HuH-7.5 (cell line): ENCODE measurements at regions not wholly inside any gene's neighbourhood (a gene's known extent, or its start where the extent isn't known, plus 50 kb on each side); places are given as distances from the start of the nearest gene placed in this dataset.

ENCODE experiments used
- DNase-seq: peaks from one replicate; pipeline ENCODE4 v3.0.0; 2011; ENCODE audit warnings: low spot score

DNA sequence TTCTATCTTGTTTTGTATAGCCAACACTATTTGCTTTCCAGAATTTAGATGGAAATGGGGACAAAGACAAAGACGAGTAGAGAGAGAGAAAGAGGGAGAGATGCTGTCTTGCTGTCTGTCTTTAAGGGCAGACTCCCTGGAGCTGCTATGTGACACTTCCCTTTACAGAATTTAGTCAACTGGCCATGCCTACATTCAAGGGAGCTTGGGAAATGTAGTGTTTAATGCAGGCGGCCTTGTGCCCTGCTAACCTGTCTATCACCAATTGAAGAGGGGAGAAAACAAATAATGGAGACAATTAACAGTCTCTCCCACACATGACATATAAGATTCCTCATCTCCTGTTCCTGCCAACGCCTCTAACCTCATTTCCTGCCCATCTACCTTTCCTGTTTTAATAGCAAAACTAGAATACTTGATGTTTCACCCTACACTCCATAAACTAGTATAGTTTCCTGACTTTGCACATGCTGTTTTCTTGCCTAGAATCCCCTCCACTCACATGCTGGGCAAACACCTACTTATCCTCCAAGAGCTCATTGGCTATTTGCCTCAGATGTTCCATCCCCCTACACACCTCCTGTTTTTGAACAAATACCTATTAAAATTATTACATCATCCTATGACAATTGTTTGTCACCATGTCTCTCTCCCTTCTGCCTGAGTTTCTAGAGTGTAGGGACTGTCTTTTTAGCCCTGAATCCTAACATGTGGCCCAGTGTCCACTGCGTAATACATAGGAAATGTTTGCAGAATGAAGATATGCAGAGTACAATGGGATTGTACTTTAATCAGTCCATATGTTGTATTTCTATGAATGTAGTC, 117.2 kb downstream of the SLC25A24 start:
- DNase-seq = no peak

DNA sequence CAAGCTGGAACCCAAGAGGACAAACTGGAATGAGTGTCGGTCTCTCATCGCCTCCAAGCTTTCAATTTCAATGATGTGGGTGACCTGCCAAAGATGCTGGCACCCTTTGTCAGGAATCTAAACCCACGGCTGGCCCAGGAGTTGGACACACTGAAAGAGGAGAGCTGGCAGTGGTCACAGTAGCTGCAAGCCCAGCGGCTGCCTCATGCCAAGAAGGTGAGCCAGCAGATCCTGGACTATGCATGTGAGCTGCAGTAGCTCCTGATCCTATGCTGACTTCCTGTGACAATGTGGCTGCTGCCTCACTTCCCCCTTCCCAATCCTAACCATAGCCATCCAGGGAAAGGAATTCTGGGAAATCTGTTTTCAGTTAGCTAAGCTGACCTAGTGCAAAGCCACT, 117.0 kb upstream of the VAV3 start:
- no peak for DNase-seq

DNA sequence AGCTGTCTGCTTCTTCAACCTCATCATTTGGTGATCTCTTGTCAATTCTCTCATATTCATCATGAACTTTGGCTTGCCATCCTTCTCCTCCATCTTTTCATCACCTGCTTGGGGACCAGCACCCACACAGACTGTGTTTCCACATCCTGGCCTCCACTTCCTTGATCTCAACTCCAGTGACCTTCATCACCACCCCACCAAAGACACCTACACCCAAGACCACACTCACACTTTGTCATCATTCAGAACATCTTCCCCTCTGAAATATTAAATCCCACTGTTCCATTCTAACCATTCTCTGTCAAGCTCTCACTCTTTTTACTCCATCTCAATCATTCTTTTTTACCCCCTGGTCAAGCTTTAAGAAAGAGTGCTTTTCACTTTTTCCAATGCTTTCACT, 115.5 kb upstream of the VAV3 start:
- no peak for DNase-seq

DNA sequence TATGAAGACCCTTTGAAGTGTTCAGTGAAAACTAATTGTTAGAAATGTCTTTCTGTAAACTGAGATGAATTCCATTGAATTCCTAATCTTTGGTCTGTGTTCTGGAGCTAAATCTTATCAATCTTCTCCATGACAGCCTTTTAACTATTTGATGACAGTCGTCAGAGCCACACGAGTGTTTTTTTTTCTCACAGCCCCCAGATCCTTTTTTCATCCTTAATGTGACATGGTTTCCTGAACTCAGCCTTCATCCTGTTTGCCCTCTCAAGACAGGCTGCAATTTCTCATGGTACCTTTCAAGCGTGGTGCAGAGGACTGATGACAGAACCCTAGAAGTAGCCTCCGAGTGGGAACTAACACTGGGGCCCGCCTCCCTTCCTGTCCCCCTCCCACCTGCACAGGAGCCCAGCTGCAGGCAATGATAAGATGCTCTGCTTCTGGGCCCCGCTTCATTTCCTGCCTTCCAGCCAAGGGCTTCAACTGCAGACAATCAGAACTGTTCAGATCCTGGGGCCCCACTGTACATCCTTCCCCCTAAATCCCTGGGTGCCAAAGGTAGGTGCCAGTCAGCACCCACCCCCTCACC, 114.6 kb upstream of the VAV3 start:
- no peak for DNase-seq

DNA sequence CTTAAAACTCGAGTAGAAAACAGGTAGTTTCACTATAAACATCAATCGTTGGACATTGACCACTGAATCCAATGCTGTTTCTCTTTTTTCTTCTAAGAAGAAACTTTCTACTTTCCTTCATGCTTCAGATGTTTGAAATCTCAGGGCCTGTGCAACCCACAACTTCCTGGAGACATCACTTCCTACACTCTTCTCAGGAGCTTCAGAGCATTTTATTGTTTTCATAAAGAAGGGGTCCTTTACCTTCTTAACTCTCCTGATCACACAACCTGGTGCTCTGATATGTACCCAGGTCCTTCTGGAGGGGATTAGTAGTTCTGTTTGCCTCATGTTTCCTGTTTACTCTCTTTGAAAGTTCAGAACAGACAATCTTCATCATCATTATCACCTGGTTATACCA, 113.0 kb upstream of the VAV3 start:
- DNase-seq = no peak

DNA sequence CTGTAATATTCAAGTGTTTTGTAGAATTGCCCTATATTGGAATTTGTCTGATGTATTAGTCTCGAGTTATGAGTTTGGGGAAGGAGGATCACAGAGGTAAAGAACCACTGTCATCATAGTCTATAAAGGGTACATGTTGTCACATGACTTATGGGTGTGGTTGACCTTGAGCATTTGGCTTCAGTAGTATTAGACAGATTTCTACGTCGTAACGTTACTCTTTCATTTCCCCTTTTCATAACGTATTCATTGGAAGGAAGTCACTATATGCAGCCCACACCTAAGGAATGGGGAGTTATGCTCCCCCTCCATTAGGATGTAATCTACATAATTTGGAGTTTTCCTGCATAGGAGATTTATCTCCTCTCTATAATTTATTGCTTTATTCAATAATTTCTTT, 110.1 kb upstream of the VAV3 start:
- DNase-seq = no peak

DNA sequence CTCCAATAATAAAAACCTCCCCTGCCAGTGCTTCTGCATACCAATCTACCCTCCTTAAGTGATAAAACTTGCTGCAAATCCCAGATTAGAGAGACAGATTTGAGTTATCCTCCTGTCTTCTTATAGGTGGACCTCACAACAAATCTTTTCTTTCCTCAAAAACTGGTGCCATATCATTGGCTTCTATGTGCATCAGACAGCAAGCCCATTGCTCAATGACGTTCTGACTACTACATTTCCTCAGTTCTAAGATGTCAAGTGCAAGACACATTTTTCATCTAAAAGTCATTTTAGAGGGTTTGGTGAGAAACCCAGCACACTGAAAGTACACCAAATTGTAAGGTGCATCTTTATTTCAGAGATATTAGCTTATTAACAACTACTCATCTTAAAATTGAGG, 107.8 kb upstream of the VAV3 start:
- DNase-seq = no peak

DNA sequence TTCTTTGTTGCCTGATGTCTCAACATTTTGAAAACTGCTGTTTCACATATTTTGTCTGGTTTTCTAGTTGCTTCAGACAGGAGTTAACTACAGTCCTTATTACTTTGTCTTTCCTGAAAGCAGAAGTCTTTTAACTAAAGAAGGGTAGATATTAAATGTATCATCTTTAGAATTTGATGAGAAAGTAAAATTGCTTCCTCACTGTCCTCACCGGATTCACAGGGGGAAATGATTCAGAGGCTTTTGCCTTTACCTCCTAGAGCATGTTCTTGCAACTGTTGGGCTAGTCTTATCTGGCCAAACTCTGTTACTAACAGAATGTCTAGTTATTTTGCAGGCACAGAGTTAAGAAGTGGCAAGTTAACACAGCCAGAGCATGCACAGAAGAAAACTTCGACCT, 107.2 kb upstream of the VAV3 start:
- no peak for DNase-seq

DNA sequence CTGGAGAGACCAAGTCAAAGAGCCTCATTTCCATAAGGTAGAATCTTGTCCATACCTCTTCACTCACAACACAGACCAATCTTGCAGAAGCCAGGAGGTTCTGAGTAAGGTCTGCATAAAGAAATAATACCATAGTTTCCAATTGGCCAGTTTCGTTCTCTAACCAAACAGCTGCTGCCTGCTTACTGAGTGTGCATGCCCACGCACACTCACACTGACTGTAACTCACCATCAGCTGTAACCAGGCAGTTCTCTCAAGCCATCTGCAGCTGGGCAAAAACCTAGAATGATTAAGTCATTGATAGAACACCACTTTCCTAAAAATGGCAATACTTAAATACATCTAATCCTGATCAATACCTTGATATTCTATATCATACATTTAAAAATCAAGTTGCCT, 106.6 kb upstream of the VAV3 start:
- DNase-seq = no peak

DNA sequence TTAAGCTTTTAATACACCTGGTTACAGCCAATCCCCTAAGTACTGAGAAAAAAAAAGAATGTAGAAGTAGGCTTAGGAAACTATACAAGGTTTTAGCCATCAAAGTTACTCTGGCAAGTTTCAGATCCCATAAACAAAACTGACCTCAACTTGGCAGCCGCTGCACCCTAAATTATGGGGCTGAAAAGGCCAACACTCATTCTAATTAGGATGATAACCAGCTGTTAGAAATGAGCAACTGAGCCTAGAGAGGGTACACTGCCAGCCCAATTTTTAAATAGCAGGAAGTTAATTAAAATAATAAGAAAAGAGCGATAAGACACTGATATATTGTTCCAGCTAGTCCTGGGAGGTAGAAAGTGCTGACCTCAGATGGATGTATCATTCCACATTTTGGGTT, 105.7 kb upstream of the VAV3 start:
- no peak for DNase-seq

DNA sequence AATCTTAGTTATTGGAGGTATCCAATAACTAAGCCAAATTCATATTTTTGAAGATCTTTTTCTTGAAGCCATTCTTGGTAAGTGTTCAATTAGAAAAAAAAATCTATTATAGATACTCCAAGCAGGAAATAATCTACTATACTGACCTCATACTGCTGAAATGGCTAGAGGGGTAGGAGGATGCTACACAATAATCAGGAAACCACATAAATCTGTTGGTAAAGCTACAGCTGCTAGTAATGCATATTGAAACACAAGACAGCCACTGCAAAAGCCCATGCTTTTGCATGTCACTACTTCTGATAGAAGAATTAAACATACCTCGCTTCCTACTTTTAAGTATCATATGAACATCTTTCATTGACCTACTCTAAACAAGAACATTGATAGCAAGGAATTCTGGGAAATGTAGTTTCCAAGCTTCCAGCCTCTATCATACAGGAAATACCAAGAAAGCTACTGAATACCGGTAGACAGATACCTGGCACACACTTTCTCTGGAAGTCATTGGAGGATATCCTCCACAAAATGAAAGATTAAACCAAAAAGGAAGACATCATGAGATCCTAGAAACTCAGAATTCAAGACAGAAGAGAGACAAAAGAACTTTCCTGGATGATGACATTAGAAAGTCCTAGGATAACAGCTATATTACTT, 103.0 kb upstream of the VAV3 start:
- DNase-seq = no peak

DNA sequence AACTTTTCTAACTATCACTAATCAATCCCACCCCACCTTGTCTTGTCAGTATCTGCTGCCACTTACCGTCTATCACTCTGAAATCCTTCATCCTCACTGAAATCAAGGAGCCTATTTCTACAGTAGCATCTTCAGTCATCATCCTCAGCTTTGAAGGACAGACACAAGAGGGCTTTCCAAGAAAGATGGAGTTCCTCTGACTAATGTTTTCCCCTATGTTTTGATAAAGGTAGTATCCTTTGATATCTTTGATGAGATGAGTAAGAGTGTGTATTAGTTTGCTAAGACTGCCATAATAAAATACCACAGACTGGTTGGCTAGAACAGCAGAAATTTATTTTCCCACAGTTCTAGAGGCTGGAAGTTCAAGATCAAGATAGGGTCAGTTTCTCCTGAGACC, 101.8 kb upstream of the VAV3 start:
- no peak for DNase-seq

DNA sequence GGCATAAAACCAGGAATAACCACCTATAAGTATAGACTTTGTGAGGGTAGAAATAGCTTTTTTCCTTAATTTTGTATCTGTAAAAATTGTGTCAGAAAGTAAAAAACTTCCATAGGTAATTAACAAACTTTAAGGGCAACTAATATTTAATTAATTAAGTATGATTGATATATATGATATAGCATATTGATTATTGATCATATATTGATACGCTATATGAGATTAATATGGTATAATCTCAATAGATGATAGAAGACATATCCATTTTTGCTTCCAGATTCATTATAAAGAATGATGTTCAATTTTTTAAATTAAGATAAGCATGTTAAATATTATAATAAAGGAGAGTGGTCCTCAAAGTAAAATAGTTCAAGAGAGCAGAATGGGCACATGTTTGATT, 99.3 kb upstream of the VAV3 start:
- DNase-seq = no peak

DNA sequence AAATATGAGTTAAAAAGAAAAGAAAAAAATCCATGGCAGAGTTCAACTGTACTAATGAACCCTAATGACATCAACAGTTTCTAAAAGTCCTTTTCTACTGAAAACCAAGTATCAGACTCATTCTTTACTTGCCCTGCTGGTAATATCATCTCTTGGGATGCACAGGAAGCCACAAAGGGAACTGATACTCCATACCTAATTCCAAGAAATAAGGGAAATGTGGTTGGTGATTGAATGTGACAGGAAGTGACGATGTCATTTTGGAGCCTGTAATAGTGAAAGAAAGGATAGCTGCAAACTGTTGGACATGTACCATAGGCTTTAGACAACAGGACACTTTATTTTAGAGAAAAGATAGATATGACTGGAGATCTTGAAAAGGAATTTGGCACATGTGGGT, 98.7 kb upstream of the VAV3 start:
- DNase-seq = no peak

DNA sequence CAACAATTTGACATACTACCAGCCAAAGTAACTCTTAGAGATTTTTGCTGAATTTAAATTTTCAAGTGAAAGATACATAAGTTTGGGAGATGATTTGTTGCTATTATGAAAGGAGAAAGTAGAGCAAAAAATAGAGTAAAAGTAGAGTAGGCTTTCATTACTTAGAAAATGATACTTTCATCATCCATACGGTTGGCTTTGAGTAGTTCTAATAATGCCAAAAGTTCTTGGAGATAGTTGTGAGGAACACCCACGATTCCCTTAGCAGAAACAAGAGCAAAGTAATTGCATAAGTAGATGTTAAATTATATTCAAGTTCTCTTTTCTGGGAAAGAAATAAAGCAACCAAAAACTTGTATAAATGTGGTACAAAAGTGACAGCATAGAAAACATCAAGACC, 95.0 kb upstream of the VAV3 start:
- DNase-seq = no peak

DNA sequence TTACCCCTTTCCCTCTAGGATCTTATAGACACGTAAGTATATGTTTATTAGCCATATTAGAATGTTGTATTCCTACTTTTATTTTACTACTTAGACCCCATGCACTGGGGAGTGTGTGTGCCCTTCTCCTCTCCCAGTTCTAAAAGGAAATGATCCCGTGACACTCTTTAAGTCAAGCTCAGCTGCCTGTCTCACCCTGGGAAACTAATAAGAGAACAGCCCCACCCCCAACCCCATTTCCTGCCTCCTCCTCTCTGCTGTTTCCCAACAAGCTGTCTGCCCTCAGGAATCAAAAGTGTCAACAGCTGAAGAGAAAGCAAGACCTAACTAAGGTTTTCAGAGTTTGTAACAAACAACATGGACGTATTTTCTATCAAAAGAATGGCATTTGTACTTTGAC, 92.6 kb upstream of the VAV3 start:
- no peak for DNase-seq

DNA sequence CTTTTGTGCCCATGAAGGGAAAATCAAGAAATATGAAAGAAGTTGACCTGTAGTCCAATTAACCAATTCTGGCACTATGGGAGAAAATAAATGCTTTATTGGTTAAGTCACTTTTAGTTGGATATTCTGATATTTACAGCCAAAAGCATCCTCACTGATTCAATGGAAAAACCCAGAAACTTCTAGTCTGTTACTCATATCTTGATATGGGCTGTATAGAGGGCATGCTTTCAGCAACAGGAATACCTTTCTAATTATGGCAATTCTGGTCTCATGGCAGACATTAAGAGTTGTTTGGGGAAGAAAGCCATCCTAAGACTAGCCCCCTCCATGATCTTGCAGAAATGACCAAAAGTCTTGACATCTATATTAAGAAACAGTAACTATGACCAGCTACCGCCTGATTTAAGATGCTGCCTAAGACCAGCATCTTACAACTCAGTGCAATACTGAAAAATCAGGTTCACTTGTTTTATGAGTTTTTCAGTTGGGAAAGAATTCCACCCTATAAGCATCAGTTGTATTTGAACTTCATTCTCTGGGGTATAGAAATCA, 91.5 kb upstream of the VAV3 start:
- no peak for DNase-seq

DNA sequence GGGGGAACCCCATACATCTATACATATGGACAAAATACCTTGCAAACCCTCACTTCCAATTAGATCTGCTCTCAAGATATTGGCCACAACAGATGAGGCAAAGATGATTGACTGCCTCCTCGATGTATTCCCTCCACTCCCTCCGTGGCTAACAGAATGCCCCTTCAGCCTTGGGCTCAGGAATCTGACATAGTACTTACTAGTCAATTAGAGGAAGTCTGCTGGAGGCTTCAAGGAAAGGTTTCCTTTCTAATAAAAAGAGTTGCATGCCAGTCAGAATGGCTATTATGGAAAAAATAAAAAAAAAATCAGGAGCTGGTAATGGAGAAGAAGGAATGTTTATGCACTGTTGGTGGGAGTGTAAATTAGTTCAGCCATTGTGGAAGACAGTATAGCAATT, 90.4 kb upstream of the VAV3 start:
- no peak for DNase-seq

DNA sequence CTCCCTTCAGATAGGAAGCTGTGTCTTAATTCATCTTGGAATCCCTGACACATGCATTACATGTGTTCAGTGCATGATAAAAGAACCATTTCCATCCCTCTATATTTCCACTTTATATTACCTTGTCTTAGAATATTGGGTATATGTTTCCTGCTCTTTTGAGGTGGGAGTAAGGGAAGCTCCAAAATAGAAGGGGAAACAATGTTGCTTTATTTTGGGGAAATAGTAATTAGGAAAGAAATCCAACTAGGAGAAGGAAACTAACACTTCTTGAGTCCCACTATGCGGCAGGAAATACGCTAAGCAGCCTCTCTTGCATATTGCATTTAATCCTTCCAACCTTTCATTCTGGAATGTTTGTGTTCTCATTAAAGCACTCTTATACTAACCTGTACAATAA, 89.4 kb upstream of the VAV3 start:
- no peak for DNase-seq

DNA sequence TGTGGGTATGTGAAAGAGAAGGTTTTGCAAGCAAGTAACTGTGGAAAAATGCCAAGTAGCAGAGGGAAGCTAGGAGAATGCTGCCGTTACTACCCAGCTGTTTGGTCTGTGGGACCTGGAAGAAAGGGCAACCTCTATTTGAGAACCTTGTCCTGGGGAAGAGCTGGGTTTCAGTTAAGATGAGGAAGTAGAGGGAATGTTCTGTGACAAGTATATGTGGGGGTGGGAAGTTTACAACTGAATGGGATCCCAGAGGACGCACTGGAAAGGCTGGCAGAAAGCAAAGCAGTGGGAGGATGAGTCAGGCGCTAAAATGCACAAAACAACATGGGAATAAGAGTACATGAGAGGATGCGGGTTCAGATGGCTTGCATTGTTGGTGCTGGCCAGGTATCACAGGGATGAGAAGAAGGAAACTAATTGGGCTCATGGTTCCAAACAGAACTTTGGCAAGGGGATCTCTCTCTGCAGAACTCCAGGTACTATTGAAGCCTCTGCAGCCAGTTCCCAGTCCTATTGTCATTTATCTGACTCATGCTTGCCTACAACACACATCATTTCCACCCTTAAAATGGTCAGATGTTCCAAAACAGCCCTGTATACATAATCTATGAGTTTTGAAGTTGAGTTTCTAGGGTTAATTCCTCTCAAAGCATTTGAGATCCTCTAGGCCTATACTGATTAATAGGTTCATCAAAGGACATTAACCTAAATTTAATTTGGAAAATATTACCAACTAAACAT, 88.5 kb upstream of the VAV3 start:
- no peak for DNase-seq

DNA sequence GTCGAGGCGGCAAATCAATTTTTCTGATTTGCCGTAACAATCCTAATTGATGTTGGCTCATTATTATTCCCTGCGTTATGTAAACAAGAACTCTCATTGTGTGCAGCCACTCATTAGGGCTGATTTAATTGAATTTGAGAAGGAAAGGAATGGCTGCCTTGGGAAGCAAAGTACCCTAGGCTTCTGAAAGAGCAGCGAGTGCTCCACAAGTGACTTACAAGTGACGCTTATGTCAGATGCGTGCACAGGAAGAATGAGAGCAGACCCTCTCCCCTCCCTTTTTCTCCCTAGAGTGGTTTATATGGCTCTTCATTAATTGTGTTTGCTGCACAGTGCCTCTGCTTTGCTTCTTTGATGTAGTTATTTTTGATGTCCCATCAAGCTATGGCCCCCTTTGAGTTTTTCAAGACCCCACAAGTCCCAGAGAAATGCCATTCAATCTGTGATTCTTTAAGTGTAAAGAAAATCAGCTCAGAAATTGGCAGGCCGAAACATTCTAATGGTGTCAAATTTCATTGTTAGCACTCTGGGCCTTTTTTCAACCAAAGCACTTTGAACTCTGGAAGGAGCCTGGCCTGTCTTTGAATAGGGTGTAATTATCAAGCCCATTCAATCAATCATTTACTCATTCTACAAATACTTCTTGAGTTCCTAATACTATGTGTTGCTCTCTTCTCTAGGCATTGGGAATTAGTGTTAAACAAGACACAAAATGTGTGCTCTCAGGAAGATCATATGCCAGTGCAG, 86.8 kb upstream of the VAV3 start:
- DNase-seq = peak; percentile 11
